Right hindlimb (tissue), 1 donor: ENCODE measurements at regions not wholly inside any gene's neighbourhood (a gene's known extent, or its start where the extent isn't known, plus 50 kb on each side); places are given as distances from the start of the nearest gene placed in this dataset.
A peak's percentile ranks its signal among the peaks of the same experiment; 100 is the strongest.
"Not testable (repeated sequence)": the region's sequence is repeated elsewhere in the genome, so short reads cannot be mapped to it uniquely, and the experiment has no call there.

Experiments
- DNase-seq: peaks from one replicate; pipeline ENCODE4 v3.0.0-alpha.2; 2018

- DNase-seq: no peak
Observed at GRCh38 chr7:51878865-51879264, 562.3 kb upstream of the COBL start.

GRCh38 chr7:51869452-51869851 lies 552.8 kb upstream of the COBL start:
- no peak for DNase-seq

- no peak for DNase-seq
Observed at GRCh38 chr7:51867117-51867516, 550.5 kb upstream of the COBL start.

- DNase-seq: no peak
Observed at GRCh38 chr7:51860305-51860704, 543.7 kb upstream of the COBL start.

- no peak for DNase-seq
Observed at GRCh38 chr7:51850126-51850525, 533.5 kb upstream of the COBL start.

GRCh38 chr7:51847461-51848134 lies 531.0 kb upstream of the COBL start:
- DNase-seq: no peak

- DNase-seq: not testable (repeated sequence)
Observed at GRCh38 chr7:51839130-51839529, 522.5 kb upstream of the COBL start.

GRCh38 chr7:51827631-51828030 lies 511.0 kb upstream of the COBL start:
- DNase-seq: no peak

- DNase-seq: no peak
Observed at GRCh38 chr7:51824050-51824449, 507.4 kb upstream of the COBL start.

- DNase-seq: no peak
Observed at GRCh38 chr7:51823437-51823836, 506.8 kb upstream of the COBL start.

- DNase-seq: peak; percentile 27
Observed at GRCh38 chr7:51817694-51818225, 501.2 kb upstream of the COBL start.

GRCh38 chr7:51805783-51806431 lies 489.3 kb upstream of the COBL start:
- DNase-seq: not testable (repeated sequence)

GRCh38 chr7:51802718-51803117 lies 486.1 kb upstream of the COBL start:
- DNase-seq: no peak

- no peak for DNase-seq
Observed at GRCh38 chr7:51797371-51797770, 480.8 kb upstream of the COBL start.

- no peak for DNase-seq
Observed at GRCh38 chr7:51792796-51793195, 476.2 kb upstream of the COBL start.

- no peak for DNase-seq
Observed at GRCh38 chr7:51789489-51789888, 472.9 kb upstream of the COBL start.

- DNase-seq: no peak
Observed at GRCh38 chr7:51786284-51786683, 469.7 kb upstream of the COBL start.

- no peak for DNase-seq
Observed at GRCh38 chr7:51785876-51786275, 469.3 kb upstream of the COBL start.

- DNase-seq: no peak
Observed at GRCh38 chr7:51785171-51785570, 468.6 kb upstream of the COBL start.

- DNase-seq: no peak
Observed at GRCh38 chr7:51783241-51783640, 466.6 kb upstream of the COBL start.

GRCh38 chr7:51778121-51778520 lies 461.5 kb upstream of the COBL start:
- no peak for DNase-seq

- DNase-seq: no peak
Observed at GRCh38 chr7:51774178-51774577, 457.6 kb upstream of the COBL start.

- no peak for DNase-seq
Observed at GRCh38 chr7:51772190-51772589, 455.6 kb upstream of the COBL start.

- DNase-seq: no peak
Observed at GRCh38 chr7:51764976-51765375, 448.4 kb upstream of the COBL start.

GRCh38 chr7:51759985-51760384 lies 443.4 kb upstream of the COBL start:
- DNase-seq: no peak
